Mesenchymal stem cell (in vitro differentiated cells and primary cell): ENCODE measurements at regions not wholly inside any gene's neighbourhood (a gene's known extent, or its start where the extent isn't known, plus 50 kb on each side); places are given as distances from the start of the nearest gene placed in this dataset.

Experiments used
- DNase-seq: peaks from one replicate; pipeline ENCODE4 v3.0.0-alpha.2; 2013
- H2AFZ ChIP-seq: one replicate; pipeline ENCODE4 v1.6.1; 2013; ENCODE audit warnings: low read depth, mild to moderate bottlenecking, control low read depth, inconsistent platforms, low read length, moderate library complexity
- H2AK5ac ChIP-seq: 2 replicates; pipeline ENCODE4 v1.6.1; 2013; ENCODE audit warnings: low read length, moderate library complexity, mild to moderate bottlenecking, inconsistent platforms; ENCODE audit not compliant: severe bottlenecking
- H2BK120ac ChIP-seq: one replicate; pipeline ENCODE4 v1.6.1; 2013; ENCODE audit warnings: low read depth, mild to moderate bottlenecking, inconsistent platforms, low read length, moderate library complexity
- H2BK12ac ChIP-seq, 2 experiments: one replicate each; pipeline ENCODE4 v1.6.1; 2013; ENCODE audit warnings: inconsistent platforms in 2 of 2, low read length in 2 of 2, mild to moderate bottlenecking in 2 of 2, moderate library complexity in 2 of 2, control low read depth in 1 of 2
- H2BK15ac ChIP-seq: one replicate; pipeline ENCODE4 v1.6.1; 2013; ENCODE audit warnings: mild to moderate bottlenecking, low read depth, inconsistent platforms; ENCODE audit not compliant: poor library complexity, severe bottlenecking
- H2BK5ac ChIP-seq: 2 replicates; pipeline ENCODE4 v1.6.1; 2013; ENCODE audit warnings: low read depth, mild to moderate bottlenecking, low read length, control low read depth, inconsistent platforms; ENCODE audit not compliant: poor library complexity, severe bottlenecking
- H3K14ac ChIP-seq, 2 experiments: one replicate each; pipeline ENCODE4 v1.6.1; 2013; ENCODE audit warnings: inconsistent platforms in 2 of 2, low read length in 2 of 2, control low read depth in 1 of 2, mild to moderate bottlenecking in 1 of 2, moderate library complexity in 1 of 2
- H3K18ac ChIP-seq, 2 experiments: one replicate each; pipeline ENCODE4 v1.6.1; 2013; ENCODE audit warnings: inconsistent platforms in 2 of 2, low read length in 2 of 2, control low read depth in 1 of 2, low read depth in 1 of 2, mild to moderate bottlenecking in 1 of 2
- H3K23ac ChIP-seq, 2 experiments: one replicate each; pipeline ENCODE4 v1.6.1; 2013; ENCODE audit warnings: inconsistent platforms in 2 of 2, low read length in 2 of 2, mild to moderate bottlenecking in 2 of 2, moderate library complexity in 2 of 2, control low read depth in 1 of 2
- H3K27ac ChIP-seq: 2 replicates; pipeline ENCODE4 v1.5.1; 2013; ENCODE audit warnings: mild to moderate bottlenecking, moderate library complexity, low read length, control low read depth, inconsistent platforms; ENCODE audit not compliant: poor library complexity, severe bottlenecking
- H3K27me3 ChIP-seq, 2 experiments: 2 replicates each; pipeline versions ENCODE4 v1.6.1 to v1.7.0; 2013; ENCODE audit warnings: low read length in 2 of 2, mild to moderate bottlenecking in 2 of 2, moderate library complexity in 2 of 2, control low read depth in 1 of 2, inconsistent platforms in 1 of 2; ENCODE audit not compliant: control insufficient read depth in 1 of 2, insufficient read depth in 1 of 2
- H3K36me3 ChIP-seq, 2 experiments: 2 replicates each; pipeline versions ENCODE4 v1.6.1 to v1.7.0; 2013; ENCODE audit warnings: low read length in 2 of 2, control low read depth in 1 of 2, inconsistent platforms in 1 of 2, low read depth in 1 of 2, mild to moderate bottlenecking in 1 of 2; ENCODE audit not compliant: insufficient read depth in 2 of 2, control insufficient read depth in 1 of 2
- H3K4ac ChIP-seq, 2 experiments: one replicate each; pipeline ENCODE4 v1.6.1; 2013; ENCODE audit warnings: inconsistent platforms in 2 of 2, low read length in 2 of 2, mild to moderate bottlenecking in 2 of 2, moderate library complexity in 2 of 2, control low read depth in 1 of 2, low read depth in 1 of 2
- H3K4me1 ChIP-seq: 2 replicates; pipeline ENCODE4 v1.6.1; 2013; ENCODE audit warnings: low read depth, low read length, control low read depth; ENCODE audit not compliant: control insufficient read depth, insufficient read depth
- H3K4me2 ChIP-seq: 2 replicates; pipeline ENCODE4 v1.6.1; 2013; ENCODE audit warnings: low read length, mild to moderate bottlenecking, inconsistent platforms; ENCODE audit not compliant: poor library complexity, severe bottlenecking
- H3K4me3 ChIP-seq, 2 experiments: 2 replicates each; pipeline versions ENCODE4 v1.5.1 to v1.7.0; 2013; ENCODE audit warnings: low read length in 2 of 2, mild to moderate bottlenecking in 2 of 2, control low read depth in 1 of 2, low read depth in 1 of 2; ENCODE audit not compliant: insufficient read depth in 1 of 2
- H3K79me1 ChIP-seq: replicated peaks from 2 replicates; pipeline ENCODE4 v1.6.1; 2013; ENCODE audit warnings: mild to moderate bottlenecking, control low read depth, low read length, inconsistent platforms; ENCODE audit not compliant: poor library complexity, severe bottlenecking
- H3K9ac ChIP-seq: 2 replicates; pipeline ENCODE4 v1.7.0; 2013; ENCODE audit warnings: mild to moderate bottlenecking, low read length, moderate library complexity
- H3K9me3 ChIP-seq: 2 replicates; pipeline ENCODE4 v1.7.0; 2013; ENCODE audit warnings: mild to moderate bottlenecking, low read length; ENCODE audit not compliant: control insufficient read depth
- H4K8ac ChIP-seq: one replicate; pipeline ENCODE4 v1.6.1; 2013; ENCODE audit warnings: inconsistent platforms, mild to moderate bottlenecking, low read length, moderate library complexity
- H4K91ac ChIP-seq: one replicate; pipeline ENCODE4 v1.6.1; 2013; ENCODE audit warnings: mild to moderate bottlenecking, low read length, inconsistent platforms
- WGBS: methylation state at CpG from one replicate; pipeline ENCODE4 v1.1.7; 2013; ENCODE audit warnings: mixed read lengths; 5-methylcytosine and 5-hydroxymethylcytosine counted together

DNA sequence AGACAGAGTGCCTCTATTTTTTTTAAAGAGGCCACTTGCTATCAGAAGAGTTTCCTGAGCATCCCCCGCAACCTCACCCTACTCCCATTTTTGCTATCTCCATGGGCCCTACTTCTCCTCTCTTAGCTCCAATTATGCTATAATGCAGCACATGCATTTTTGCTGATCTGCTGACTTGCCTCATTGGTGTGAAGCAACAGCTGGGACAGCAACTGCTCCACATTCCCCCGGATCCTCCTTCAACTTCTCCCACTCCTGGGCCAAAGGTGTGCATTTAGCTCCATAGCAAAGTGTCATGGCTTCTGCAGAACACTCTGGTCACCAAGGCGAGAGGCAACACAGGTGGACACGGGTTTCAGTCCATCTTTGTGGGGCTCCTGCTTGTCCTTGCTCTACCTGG is 56.7 kb upstream of the USP29 start:
- Histone ChIP-seq H3K4ac (no peak overlapping the region), H2AFZ (no peak overlapping the region), H2AK5ac (no peak overlapping the region), H3K79me1 (no peaks in the 10 kb centered on the region), H3K36me3 (no peaks in the 10 kb centered on the region), H2BK15ac (no peak overlapping the region), H2BK12ac (no peak overlapping the region), H3K27ac (no peak overlapping the region), H3K14ac (no peak overlapping the region), H3K18ac (no peak overlapping the region), H3K4me2 (no peak overlapping the region), H3K27me3 (no peaks in the 10 kb centered on the region), H3K9me3 (peaks cover 38% of the 10 kb centered on the region), H2BK120ac (no peak overlapping the region), H3K4me3 (no peak overlapping the region), H3K23ac (no peak overlapping the region), H2BK5ac (no peak overlapping the region), H4K8ac (no peak overlapping the region), H3K9ac (no peak overlapping the region), H3K4me1 (no peaks in the 10 kb centered on the region), H4K91ac (no peak overlapping the region)
- WGBS = 38% methylated on average over 4 of the region's 4 CpGs
- DNase-seq = no peak

GRCh38 chr19:57067440-57067839 is 52.3 kb upstream of the USP29 start:
- Histone ChIP-seq H2AK5ac (no peak overlapping the region), H3K79me1 (no peaks in the 10 kb centered on the region), H2BK15ac (no peak overlapping the region), H4K91ac (no peak overlapping the region), H2BK5ac (no peak overlapping the region), H3K4me1 (no peaks in the 10 kb centered on the region), H3K23ac (no peak overlapping the region), H3K14ac (no peak overlapping the region), H3K9ac (no peak overlapping the region), H3K27me3 (no peaks in the 10 kb centered on the region), H2BK12ac (no peak overlapping the region), H3K4me2 (no peak overlapping the region), H2AFZ (no peak overlapping the region), H4K8ac (no peak overlapping the region), H3K4me3 (no peak overlapping the region), H2BK120ac (no peak overlapping the region), H3K9me3 (peaks cover 29% of the 10 kb centered on the region), H3K36me3 (no peaks in the 10 kb centered on the region), H3K27ac (no peak overlapping the region), H3K4ac (no peak overlapping the region), H3K18ac (no peak overlapping the region)
- WGBS = no CpG with 5 or more reads among the region's 3 CpGs
- no peak for DNase-seq

GRCh38 chr19:57068311-57068710 is 51.5 kb upstream of the USP29 start:
- Histone ChIP-seq H4K8ac (no peak overlapping the region), H3K27me3 (no peaks in the 10 kb centered on the region), H2BK12ac (no peak overlapping the region), H3K23ac (no peak overlapping the region), H3K36me3 (no peaks in the 10 kb centered on the region), H2AK5ac (no peak overlapping the region), H2BK5ac (no peak overlapping the region), H3K27ac (no peak overlapping the region), H2BK120ac (no peak overlapping the region), H3K9ac (no peak overlapping the region), H2AFZ (no peak overlapping the region), H3K4me3 (no peak overlapping the region), H3K4me2 (no peak overlapping the region), H3K18ac (no peak overlapping the region), H3K4me1 (no peaks in the 10 kb centered on the region), H3K14ac (no peak overlapping the region), H3K79me1 (no peaks in the 10 kb centered on the region), H4K91ac (no peak overlapping the region), H3K9me3 (peaks cover 22% of the 10 kb centered on the region), H2BK15ac (no peak overlapping the region), H3K4ac (no peak overlapping the region)
- no peak for DNase-seq
- WGBS = 73% methylated on average over 12 of the region's 12 CpGs

GRCh38 chr19:57068921-57069697 is 50.7 kb upstream of the USP29 start:
- Histone ChIP-seq H3K14ac (no peak overlapping the region), H3K4me2 (no peak overlapping the region), H3K4me3 (no peak overlapping the region), H3K9me3 (peaks cover 17% of the 10 kb centered on the region), H2BK15ac (no peak overlapping the region), H2BK12ac (no peak overlapping the region), H2AFZ (no peak overlapping the region), H3K36me3 (no peaks in the 10 kb centered on the region), H3K27me3 (no peaks in the 10 kb centered on the region), H3K4ac (no peak overlapping the region), H4K91ac (no peak overlapping the region), H2BK120ac (no peak overlapping the region), H4K8ac (no peak overlapping the region), H2AK5ac (no peak overlapping the region), H3K23ac (no peak overlapping the region), H3K27ac (no peak overlapping the region), H3K4me1 (no peaks in the 10 kb centered on the region), H3K79me1 (no peaks in the 10 kb centered on the region), H3K9ac (no peak overlapping the region), H3K18ac (no peak overlapping the region), H2BK5ac (no peak overlapping the region)
- 88% methylated on average over 22 of the region's 24 CpGs for WGBS
- no peak for DNase-seq
